GM19328 (cell line): ENCODE measurements at regions not wholly inside any gene's neighbourhood (a gene's known extent, or its start where the extent isn't known, plus 50 kb on each side); places are given as distances from the start of the nearest gene placed in this dataset.

Experiments used
- ATAC-seq: cut with Tn5 transposase; IDR thresholded peaks from one replicate; pipeline ENCODE4 v1.9.1; 2021; ENCODE audit warnings: mild to moderate bottlenecking, moderate library complexity; ENCODE audit not compliant: unreplicated experiment

DNA sequence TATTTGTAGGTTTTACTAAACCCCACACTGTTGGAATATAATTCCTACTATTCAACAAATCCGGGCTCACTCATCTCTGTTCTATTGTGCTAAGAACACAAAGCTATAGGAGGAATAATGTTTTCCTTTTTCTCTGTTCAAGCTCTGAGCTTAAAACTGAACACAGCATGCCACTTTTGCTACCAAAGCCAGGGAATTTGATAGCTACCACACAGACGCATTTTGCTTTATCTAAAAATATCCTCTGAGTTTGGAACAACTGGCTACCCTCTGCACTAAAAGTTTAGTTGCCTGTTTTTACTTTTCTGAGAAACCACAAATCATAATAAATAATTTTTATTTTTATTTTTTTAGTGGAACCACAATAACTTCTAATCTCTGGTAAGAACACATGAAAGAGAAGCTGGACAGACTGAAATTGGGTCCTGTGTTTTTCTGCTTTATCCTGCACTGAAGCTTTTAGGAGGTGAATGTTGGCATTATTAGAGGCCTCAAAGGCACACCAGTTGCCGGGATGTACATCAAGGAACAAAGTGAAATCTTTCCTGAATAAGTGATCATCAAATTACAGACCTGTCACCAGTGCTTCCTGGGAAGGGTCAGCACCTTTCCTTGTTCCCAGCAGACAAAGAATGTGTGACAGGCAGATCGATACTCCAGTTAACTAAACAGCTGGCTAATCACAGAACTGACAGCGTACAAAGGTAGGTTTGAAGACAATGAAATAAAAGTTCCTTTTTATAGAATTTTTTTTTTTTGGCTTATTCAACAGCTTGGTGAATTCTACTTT, 523.2 kb upstream of the TENM4 start:
- no peak for ATAC-seq

DNA sequence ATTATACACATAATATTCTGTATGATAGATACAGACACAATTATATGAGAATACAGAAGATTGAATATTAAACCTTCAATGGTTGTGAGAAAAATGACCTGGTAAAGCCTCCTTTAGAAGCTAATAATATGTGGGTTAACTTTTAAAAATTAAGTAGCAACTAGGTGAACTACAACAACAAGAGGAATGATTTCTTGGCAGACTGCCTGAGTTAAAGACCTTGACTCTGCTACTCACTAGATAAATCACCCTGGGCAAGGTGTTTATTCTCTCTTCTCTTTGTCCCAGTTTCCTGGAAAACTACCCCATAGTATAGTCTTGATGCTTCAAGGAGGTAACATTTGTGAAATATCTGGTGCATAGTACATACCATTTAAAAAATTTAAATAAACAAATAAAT, 519.6 kb upstream of the TENM4 start:
- no peak for ATAC-seq

DNA sequence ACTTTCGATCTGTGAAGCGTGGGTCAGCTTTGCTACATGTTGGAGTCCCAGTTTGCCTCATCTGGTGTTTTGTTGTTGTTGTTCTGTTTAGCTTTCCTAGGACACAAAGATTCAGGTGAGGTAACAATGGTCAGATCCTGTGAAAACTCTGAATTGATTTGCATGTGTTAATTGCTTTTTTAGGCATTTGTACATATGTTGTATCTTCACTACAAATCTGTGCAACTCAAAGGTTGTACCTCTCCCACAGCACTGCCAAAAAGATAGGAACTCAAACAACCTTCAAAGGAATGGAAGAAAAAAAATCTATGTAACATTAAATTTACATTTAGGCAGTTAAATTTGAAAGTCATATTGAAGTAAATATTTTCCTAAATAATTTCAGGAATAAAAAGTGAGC, 518.5 kb upstream of the TENM4 start:
- no peak for ATAC-seq

DNA sequence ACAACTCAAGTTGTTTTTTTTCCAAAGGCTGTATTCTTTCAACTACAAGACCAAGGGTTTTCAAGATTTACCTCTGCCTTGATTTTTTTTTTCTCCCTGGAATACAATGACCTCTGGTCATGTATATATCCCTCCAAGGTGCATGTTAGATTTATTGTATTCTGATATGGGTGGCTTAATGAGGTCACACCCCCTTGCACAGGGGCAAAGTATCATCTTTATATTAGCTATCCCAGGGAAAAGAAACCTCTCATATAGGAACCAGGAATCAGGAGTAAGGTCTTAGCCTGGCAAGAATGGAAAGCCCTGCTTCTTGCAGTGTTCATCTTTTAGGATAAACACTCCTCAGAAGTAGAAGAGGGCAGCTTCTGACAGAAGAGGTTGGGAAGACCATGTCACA, 516.9 kb upstream of the TENM4 start:
- ATAC-seq, result no peak

DNA sequence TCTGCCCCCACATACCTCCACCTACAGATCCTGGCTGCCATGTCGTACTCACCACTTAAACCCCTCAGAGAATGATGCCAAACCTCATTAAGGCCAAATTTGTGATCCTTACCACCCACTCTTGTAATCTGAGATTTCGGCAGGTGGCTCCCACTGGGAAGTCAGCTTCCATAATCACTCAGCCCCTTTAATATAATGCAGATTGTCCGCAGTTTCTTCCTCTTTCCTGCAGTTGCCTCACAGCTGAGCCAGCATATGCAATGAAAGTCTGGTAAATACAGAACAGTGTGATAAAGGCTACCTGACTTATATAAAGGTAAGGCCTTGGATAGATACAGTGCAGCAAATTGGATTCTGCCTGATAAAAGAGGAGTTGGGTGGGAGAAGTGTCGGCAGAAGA, 515.2 kb upstream of the TENM4 start:
- ATAC-seq, result no peak

DNA sequence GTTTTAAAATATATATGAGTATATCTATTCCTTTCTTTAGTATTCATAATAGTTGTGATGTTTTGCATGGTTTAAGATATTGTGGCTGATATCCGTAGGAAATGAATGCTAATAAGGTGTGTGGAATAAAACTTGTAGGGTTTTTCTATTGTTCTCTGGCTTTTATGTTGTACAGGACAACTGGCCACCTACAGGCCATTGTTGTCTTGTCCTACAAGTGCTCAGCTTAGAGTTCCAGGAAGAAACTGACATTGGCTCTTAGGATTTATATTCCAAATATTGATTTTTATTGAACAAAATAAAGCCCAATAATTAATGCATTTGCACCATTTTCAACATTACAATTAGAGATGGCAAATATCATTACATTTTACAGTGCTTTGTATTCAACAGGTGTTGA, 512.8 kb upstream of the TENM4 start:
- ATAC-seq, result no peak

DNA sequence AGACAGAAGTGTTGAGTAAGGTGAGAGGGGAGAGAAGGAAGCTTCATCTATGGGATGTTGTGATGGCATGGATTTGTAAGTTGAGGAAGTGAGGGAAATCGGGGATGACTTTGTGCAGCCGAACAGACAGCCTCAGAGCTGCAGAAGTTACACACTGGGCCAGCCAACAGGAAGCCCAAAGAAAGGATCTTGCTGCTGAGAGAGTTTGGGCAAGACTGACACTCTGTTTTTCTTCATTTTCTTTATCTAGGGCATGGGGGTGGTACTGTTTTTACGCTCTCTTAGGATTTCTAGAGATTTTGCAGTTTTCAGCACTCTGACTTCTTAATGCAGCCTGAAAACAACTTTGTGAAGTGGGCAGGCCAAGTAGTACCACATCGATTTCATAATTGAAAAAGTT, 509.9 kb upstream of the TENM4 start:
- no peak for ATAC-seq

DNA sequence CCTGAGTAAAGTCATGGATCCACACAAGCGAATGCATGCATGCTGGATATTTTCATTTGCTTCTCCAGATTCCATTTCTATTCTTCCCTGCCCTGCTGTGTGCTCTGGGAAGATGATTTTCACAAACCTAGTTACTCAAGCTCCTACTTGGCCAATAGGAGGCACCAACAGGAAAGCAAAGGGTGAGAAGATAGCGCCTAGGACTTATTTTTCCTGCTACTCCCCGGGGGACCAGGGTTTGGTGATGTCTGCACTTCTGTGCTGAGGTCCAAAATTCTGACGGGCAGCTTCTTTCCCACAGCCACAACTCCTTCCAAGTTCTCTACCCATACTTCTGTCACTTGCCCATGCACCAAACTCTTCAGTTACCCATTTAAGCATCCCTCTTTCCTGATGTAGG, 509.3 kb upstream of the TENM4 start:
- ATAC-seq, result no peak

DNA sequence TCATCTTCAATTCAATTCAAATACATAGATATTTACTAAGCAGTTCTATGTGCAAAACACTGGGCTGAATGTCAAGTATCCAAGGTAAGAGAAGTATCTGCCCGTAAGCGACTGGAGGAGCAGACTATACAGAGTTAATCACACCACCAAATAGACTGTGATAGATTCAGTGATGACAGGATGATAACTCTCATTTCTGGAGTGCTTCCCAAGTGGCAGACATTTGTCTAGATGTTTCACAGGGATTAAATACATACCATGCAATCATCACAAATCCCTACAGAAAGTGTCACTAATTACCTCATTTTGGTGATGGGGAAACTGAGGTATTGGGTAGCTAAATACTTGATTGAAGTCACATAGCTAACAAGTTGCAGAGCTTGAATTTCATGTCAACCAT, 508.7 kb upstream of the TENM4 start:
- no peak for ATAC-seq

DNA sequence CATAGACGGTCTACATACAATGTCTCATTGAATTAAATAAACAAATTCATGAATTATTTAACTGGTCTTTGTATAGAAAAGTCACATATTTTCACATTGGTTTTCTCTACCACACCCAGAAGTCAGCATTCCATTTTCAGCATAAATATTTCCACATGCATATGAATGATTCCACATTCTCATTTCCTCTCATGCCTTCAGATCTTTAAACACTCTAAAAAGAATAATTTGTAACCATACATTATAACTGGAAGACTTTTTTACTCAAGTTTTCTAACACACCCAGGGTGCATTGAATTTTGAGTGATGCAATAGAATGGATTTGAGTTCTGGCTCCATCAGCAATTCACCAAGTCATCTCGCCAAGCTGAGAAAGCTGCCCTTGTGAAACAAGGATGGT, 501.8 kb upstream of the TENM4 start:
- ATAC-seq, result no peak

DNA sequence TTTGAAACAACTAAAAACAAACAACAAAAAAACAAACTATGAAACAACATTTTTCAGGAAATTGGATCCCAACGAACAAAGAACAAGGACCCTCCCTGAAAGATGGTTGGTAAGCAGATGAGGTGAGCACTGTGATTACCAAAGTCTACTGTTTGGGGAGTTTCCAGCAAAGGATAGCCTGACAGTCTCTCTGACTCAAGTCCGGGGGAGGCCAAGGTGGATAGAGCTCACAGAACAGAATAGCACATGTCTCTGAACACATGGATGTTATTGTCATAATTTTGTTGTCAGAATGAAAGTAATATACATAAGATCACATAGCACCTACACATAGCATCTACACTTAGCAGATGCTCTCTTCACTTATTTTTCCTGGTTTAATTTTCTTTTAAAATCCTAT, 501.3 kb upstream of the TENM4 start:
- ATAC-seq, result no peak

DNA sequence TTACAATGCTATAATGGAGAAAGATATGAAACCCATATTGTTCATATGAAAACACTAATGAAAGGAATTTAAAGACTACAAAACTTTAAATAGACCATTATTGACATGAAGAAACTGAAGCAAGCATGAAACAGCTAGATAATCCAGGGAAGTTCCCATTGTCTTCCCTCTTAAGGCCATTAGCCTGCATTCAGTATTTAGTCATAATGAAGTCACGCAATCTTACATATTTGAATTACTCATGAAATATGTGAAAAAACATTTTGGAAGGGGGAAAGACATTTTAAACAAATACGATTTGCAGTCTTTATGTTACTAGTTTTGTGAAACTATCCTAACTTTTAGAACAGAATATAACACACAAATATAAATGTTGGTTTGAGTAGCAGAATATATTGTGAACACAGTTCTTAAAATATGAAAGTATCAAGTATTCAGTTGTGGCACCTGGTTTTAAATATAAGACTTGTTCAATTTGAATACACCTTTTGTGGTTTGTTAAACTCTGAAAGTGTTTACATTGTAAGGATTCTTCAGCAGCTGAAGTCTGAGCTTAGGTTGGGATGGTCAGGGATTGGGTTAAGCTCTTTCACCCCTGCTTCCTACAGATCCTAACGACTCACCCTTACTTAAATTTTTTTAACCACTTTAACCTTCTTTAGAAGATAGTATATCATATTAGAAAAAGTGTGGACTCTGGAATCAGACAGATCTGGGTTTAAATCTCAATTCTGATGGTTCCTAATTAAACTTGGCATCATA, 500.3 kb upstream of the TENM4 start:
- ATAC-seq, result no peak

DNA sequence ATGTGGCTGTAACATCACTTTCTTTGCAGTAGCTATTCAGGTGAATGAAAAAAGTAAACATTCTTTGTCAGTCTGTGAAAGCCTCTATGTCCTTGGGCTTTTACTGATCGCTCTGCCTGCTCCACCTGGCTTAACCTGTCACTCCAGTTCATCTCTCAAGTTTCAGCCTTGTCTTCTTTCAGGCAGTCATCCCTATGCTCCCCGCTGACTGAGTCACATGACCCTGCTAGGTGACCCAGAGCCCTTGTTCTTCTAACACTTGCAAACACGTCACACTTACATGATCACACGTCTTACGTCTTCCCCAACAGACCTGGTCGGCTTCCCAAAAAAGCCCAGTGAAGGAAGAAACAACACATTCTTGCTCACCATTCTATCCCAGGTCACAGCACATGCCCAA, 499.3 kb upstream of the TENM4 start:
- no peak for ATAC-seq

DNA sequence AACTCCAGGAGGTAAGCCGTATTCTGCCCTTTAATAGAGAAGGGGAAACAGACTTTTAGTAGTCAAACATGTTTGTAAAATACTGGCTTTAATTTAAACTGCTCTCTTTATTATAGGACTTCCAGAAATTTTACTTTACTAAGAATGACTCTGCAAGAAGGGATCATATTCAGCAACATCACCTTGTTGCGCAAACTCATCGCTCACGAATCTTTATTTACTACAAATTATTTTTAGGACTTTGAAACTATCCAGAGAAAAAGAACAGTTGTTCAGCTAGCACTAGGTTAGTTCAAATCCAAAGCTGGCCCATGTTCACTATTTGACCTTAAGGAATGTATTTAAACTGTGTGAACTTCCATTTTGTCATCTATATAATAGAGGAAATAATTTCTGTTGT, 498.3 kb upstream of the TENM4 start:
- no peak for ATAC-seq

DNA sequence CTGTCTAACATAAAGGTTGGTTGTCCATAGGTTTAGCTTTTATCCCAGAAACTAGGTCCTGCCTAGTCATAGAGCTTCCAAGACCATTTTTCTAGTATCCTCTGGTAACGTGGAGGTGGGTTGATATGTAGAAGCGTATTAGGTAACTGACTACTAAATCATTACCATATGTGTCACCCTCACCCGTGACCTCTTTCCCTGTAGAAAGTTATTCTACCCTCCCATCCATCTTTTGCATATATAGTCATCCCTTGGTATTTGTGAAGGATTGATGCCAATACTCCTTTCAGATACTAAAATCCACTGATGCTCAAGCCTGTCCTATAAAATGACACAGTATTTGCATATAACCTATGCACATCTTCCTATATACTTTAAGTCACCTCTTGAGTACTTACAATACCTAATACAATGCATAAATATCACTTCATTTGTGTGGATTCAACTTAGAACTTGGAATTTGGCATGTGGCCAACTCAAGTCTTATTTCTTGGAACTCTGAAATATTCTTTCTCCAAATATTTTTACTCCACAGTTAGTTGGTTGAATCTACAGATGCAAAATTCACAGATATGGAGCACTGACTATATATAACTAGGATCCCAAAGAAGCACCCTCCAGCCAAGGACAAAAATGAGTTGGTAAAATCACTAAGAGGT, 497.0 kb upstream of the TENM4 start:
- no peak for ATAC-seq

DNA sequence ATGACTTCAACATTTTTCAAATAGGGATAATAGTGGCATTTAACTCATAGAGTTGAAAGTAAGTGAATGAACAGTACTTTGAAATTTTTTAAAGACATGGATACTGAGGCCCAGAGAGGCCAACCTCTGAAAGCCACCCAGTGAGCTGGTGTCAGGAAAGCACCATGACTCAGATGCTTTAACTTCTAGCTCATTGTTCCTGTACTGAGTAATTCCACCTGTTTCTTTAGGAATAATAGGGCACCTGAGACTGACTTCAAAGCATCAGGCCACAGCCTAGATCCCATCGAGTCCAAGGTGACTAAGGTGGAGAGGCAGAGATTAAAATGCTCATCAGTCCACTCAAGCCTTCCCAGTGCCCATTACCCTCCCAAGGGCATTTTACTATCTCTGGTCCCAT, 491.8 kb upstream of the TENM4 start:
- no peak for ATAC-seq

DNA sequence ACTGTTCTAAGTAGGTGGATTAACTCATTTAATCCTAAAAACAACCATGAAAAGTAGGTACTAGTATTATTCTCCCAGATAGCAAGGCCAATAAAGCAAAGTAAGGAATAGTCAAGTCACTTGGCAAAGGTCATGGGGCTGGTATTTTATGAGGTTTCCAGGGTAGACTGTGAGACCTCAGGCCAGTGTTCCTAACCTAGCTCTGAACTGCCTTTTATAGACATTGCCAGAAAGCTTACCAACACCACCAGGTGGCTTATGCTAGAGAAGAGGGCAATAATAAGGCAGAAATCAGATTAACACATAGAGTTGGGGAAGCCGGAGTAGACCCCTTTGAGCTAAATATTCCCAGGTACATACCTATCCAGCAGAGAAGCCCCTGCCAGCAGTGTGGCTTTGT, 490.9 kb upstream of the TENM4 start:
- no peak for ATAC-seq

DNA sequence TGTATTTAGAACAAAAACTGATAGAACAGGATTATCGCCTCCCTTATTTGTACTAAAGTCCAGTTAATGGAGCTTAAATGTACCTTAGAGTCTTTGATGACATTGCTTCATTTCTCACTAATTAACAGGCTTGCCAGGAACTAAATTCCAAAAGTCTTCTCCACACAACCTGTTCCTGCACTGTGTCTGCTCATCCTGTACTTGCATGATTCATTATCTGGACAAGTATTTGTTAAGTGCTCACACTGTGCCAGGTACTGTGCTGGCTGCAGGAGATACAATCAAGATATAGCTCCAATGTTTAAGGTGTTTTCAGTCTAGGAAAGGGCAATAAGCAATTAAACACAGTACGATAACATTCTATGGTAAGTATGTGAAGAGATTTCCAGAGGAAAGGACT, 485.9 kb upstream of the TENM4 start:
- no peak for ATAC-seq

DNA sequence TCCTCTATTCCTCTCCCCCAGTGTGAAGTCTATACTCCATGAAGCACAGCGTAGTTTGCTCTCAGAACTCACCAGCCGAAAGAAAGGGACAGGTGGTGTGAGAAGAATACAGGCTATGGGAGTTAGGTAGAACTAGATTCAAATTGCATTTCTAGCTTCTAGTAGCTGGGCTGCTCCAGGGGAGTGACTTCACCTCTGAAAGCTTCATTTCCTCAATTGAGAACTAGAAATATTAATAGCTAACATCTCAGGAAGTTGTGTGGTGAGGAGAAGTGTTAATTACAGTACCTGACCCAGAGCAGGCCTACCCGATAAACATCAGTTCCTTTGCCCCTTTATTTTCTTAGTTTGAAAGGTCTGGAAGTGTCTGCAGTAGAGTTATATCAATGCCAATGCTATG, 484.7 kb upstream of the TENM4 start:
- no peak for ATAC-seq

DNA sequence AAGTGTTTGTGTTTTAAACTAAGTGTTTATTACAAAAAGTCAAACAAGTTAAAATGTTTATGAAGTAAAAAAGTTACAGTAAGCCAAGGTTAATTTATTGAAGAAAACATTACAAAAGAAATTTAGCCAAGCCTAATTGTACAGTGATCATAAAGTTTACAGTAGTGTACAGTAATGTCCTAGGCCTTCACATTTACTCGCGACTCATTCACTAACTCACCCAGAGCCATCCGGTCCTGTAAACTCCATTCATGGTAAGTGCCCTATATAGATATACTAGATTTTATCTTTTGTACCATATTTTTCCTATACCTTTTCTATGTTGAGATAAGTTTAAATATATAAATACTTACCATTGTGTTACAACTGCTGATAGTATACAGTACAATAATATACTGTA, 481.8 kb upstream of the TENM4 start:
- ATAC-seq, result no peak

DNA sequence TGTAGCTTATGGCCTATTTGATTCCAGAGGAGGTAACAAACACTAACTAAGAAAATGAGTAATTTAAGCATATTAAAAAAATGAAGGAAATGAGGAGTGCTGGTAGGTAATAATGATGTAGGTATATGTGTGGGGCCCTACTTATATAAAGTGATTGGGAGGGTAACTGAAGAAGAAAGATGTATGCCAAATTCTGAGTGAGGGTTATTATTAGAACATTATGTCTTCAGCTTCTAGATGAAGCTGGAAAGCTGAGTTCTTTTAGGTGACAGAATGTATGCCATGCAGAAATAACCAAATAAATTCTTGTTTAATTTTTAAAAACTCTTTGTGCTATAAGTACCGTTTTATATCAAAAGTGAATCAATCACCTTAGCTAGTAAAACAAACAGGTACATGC, 479.6 kb upstream of the TENM4 start:
- ATAC-seq, result no peak

DNA sequence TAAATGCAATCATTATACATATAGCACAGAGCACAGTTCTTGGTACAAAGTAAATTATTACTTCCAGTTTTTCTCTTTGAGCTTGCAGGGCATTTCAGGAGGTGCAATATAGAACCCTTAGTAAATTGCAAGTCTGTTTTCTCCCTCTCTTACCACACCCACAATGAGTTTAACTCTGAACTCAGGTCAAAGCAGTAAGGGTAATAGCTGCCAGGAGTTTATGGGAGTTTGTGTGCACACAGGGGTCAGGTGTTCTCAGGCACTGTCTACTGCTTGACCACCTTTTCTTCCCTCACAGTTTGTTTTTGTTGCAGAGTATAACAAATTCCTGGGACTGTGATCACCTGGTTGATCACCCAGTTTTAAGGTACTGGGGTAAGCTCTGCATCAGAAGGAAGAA, 478.5 kb upstream of the TENM4 start:
- no peak for ATAC-seq
